ENCODE measurements at regions not wholly inside any gene's neighbourhood (a gene's known extent, or its start where the extent isn't known, plus 50 kb on each side); places are given as distances from the start of the nearest gene placed in this dataset.

GRCh38 chr10:129023082-129023481 lies 444.0 kb upstream of the MGMT start:
- TF ChIP-seq SMC3 (conservative IDR thresholded peaks at IDR 0.05; ENCODE audit: poor library complexity) (no peak), EP300 (conservative IDR thresholded peaks at IDR 0.05; ENCODE audit: poor library complexity, severe bottlenecking) (no peak), EZH2 (IDR thresholded peaks at IDR 0.05; ENCODE audit: borderline replicate concordance, insufficient read depth, low read length, poor library complexity, severe bottlenecking) (no peak), RAD21 (conservative IDR thresholded peaks at IDR 0.05) (no peak), MXI1 (conservative IDR thresholded peaks at IDR 0.05; ENCODE audit: poor library complexity, severe bottlenecking) (no peak)
- Histone ChIP-seq H3K4me3 (ENCODE audit: low read length) (no peak overlapping the region), H3K27me3 (ENCODE audit: insufficient read depth, low read depth, low read length) (peaks cover 16% of the 10 kb centered on the region), H3K9me2 (ENCODE audit: insufficient read depth, low read length) (no peaks in the 10 kb centered on the region), H3K36me3 (ENCODE audit: insufficient read depth, low read length) (no peaks in the 10 kb centered on the region), H4K20me1 (ENCODE audit: insufficient read depth) (no peaks in the 10 kb centered on the region), H2AFZ (ENCODE audit: low read depth, low read length) (no peak overlapping the region), H3K79me2 (replicated peaks; ENCODE audit: insufficient read depth, low read length) (no peaks in the 10 kb centered on the region), H3K4me2 (ENCODE audit: low read length) (no peak overlapping the region), H3K27ac (ENCODE audit: low read length) (no peak overlapping the region), H3K9me3 (ENCODE audit: low read length) (no peaks in the 10 kb centered on the region), H3F3A (ENCODE audit: insufficient read depth, low read length, poor library complexity, severe bottlenecking) (no peaks in the 10 kb centered on the region), H3K9ac (ENCODE audit: low read length) (no peak overlapping the region)

- Histone ChIP-seq H3K36me3 (ENCODE audit: insufficient read depth, low read length) (no peaks in the 10 kb centered on the region), H3K27me3 (ENCODE audit: insufficient read depth, low read depth, low read length) (peaks cover 22% of the 10 kb centered on the region), H3K9me2 (ENCODE audit: insufficient read depth, low read length) (no peaks in the 10 kb centered on the region), H3K27ac (ENCODE audit: low read length) (no peak overlapping the region), H3K4me3 (ENCODE audit: low read length) (no peak overlapping the region), H2AFZ (ENCODE audit: low read depth, low read length) (no peak overlapping the region), H3K79me2 (replicated peaks; ENCODE audit: insufficient read depth, low read length) (no peaks in the 10 kb centered on the region), H4K20me1 (ENCODE audit: insufficient read depth) (no peaks in the 10 kb centered on the region), H3K9ac (ENCODE audit: low read length) (no peak overlapping the region), H3K9me3 (ENCODE audit: low read length) (no peaks in the 10 kb centered on the region), H3F3A (ENCODE audit: insufficient read depth, low read length, poor library complexity, severe bottlenecking) (no peaks in the 10 kb centered on the region), H3K4me2 (ENCODE audit: low read length) (no peak overlapping the region)
- no peak for TF ChIP-seq MXI1 (conservative IDR thresholded peaks at IDR 0.05; ENCODE audit: poor library complexity, severe bottlenecking)
- no peak for TF ChIP-seq POLR2AphosphoS5 (IDR thresholded peaks at IDR 0.05)
Measured at GRCh38 chr10:129024046-129024445, 443.0 kb upstream of the MGMT start.

GRCh38 chr10:129025787-129026186 lies 441.3 kb upstream of the MGMT start:
- no peaks in the 10 kb centered on the region for H3K36me3 ChIP-seq (ENCODE audit: insufficient read depth, low read length)
- no peaks in the 10 kb centered on the region for H3F3A ChIP-seq (ENCODE audit: insufficient read depth, low read length, poor library complexity, severe bottlenecking)
- H3K4me3 ChIP-seq (ENCODE audit: low read length), result no peak overlapping the region
- H3K9me2 ChIP-seq (ENCODE audit: insufficient read depth, low read length), result no peaks in the 10 kb centered on the region
- H3K9ac ChIP-seq (ENCODE audit: low read length), result no peak overlapping the region
- H3K4me2 ChIP-seq (ENCODE audit: low read length), result no peak overlapping the region
- H3K9me3 ChIP-seq (ENCODE audit: low read length), result no peaks in the 10 kb centered on the region
- no peak overlapping the region for H2AFZ ChIP-seq (ENCODE audit: low read depth, low read length)
- H4K20me1 ChIP-seq (ENCODE audit: insufficient read depth), result no peaks in the 10 kb centered on the region
- TF ChIP-seq CTCF (IDR thresholded peaks at IDR 0.05; ENCODE audit: poor library complexity, severe bottlenecking) (no peak), SMC3 (conservative IDR thresholded peaks at IDR 0.05; ENCODE audit: poor library complexity) (no peak), MXI1 (conservative IDR thresholded peaks at IDR 0.05; ENCODE audit: poor library complexity, severe bottlenecking) (no peak)
- H3K27ac ChIP-seq (ENCODE audit: low read length), result no peak overlapping the region
- peaks cover 38% of the 10 kb centered on the region for H3K27me3 ChIP-seq (ENCODE audit: insufficient read depth, low read depth, low read length)
- H3K79me2 ChIP-seq (replicated peaks; ENCODE audit: insufficient read depth, low read length), result no peaks in the 10 kb centered on the region

DNA sequence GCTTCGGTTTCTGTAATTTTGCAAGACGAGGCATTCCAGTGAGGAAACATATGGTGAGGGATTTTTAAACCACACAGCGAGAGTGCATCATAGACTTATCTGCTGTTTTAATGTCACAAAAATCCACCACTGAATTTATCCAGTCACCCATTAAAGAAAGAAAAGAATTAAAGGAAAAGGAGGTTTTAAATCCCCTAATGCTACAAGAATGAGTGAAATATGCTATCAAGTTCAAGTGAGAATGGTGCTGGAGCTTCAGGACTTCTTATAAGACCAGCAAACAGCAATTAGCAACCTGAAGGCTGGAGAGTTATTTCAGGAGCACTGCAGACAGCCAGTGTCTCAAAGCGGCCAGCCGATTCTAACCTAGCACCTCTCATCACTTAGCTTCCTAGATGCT lies 439.1 kb upstream of the MGMT start:
- H3F3A ChIP-seq (ENCODE audit: insufficient read depth, low read length, poor library complexity, severe bottlenecking), result no peaks in the 10 kb centered on the region
- H3K9me3 ChIP-seq (ENCODE audit: low read length), result no peaks in the 10 kb centered on the region
- H4K20me1 ChIP-seq (ENCODE audit: insufficient read depth), result no peaks in the 10 kb centered on the region
- H3K27me3 ChIP-seq (ENCODE audit: insufficient read depth, low read depth, low read length), result peaks cover 51% of the 10 kb centered on the region
- H2AFZ ChIP-seq (ENCODE audit: low read depth, low read length), result no peak overlapping the region
- H3K9ac ChIP-seq (ENCODE audit: low read length), result no peak overlapping the region
- no peak overlapping the region for H3K27ac ChIP-seq (ENCODE audit: low read length)
- H3K4me2 ChIP-seq (ENCODE audit: low read length), result no peak overlapping the region
- no peaks in the 10 kb centered on the region for H3K79me2 ChIP-seq (replicated peaks; ENCODE audit: insufficient read depth, low read length)
- no peaks in the 10 kb centered on the region for H3K36me3 ChIP-seq (ENCODE audit: insufficient read depth, low read length)
- no peak overlapping the region for H3K4me3 ChIP-seq (ENCODE audit: low read length)
- no peak for TF ChIP-seq CTCF (IDR thresholded peaks at IDR 0.05; ENCODE audit: poor library complexity, severe bottlenecking)
- TF ChIP-seq RAD21 (conservative IDR thresholded peaks at IDR 0.05), result no peak
- TF ChIP-seq POLR2AphosphoS5 (IDR thresholded peaks at IDR 0.05), result no peak
- no peak for TF ChIP-seq SMC3 (conservative IDR thresholded peaks at IDR 0.05; ENCODE audit: poor library complexity)
- TF ChIP-seq TAF1 (IDR thresholded peaks at IDR 0.05; ENCODE audit: low read depth), result no peak
- TF ChIP-seq MXI1 (conservative IDR thresholded peaks at IDR 0.05; ENCODE audit: poor library complexity, severe bottlenecking), result no peak
- TF ChIP-seq EZH2 (IDR thresholded peaks at IDR 0.05; ENCODE audit: borderline replicate concordance, insufficient read depth, low read length, poor library complexity, severe bottlenecking), result no peak
- no peak for TF ChIP-seq REST (IDR thresholded peaks at IDR 0.05; ENCODE audit: borderline replicate concordance)
- no peak for TF ChIP-seq EP300 (conservative IDR thresholded peaks at IDR 0.05; ENCODE audit: poor library complexity, severe bottlenecking)
- no peaks in the 10 kb centered on the region for H3K9me2 ChIP-seq (ENCODE audit: insufficient read depth, low read length)
